HepG2 (cell line): ENCODE measurements at regions not wholly inside any gene's neighbourhood (a gene's known extent, or its start where the extent isn't known, plus 50 kb on each side); places are given as distances from the start of the nearest gene placed in this dataset.

ENCODE experiments used
- ATAC-seq: fragments of 200-7000 bp; cut with Tn5 transposase; 3 replicates; pipeline ENCODE4 v1.9.1; 2020; ENCODE audit warnings: mild to moderate bottlenecking, moderate library complexity
- BruUV-seq: library from RNA; stranded (reverse); fragments of 400-500 nt; replicated peaks from 2 replicates; lab custom pipeline; 2021; lab: Mats Ljungman, UMichigan
- CTCF ChIA-PET: fragments of 300-600 bp; formaldehyde crosslinking; extraction: SDS; loops from one replicate; lab custom pipeline; 2021; ENCODE audit warnings: low total read pairs, inconsistent platforms, low intra/inter-chr PET ratio; lab: Yijun Ruan, JAX
- POLR2A ChIA-PET: fragments of 350-600 bp; sonication (Branson Sonifier 250); formaldehyde crosslinking; loops from one replicate; lab custom pipeline; 2020; ENCODE audit warnings: antibody characterized with exemption, inconsistent platforms; lab: Yijun Ruan, JAX
- DNase-seq: peaks from one replicate; pipeline ENCODE4 v3.0.0-alpha.2; 2015; ENCODE audit warnings: low spot score
- FAIRE-seq: peaks from 3 replicates; lab custom pipeline; 2011; peaks lifted over from hg19 to GRCh38; lab: Jason Lieb, UNC
- H2AFZ ChIP-seq: one replicate; pipeline ENCODE4 v1.6.1; 2011; ENCODE audit warnings: low read length, inconsistent platforms
- H3K27ac ChIP-seq: fragments of 300-600 bp; 3 replicates; pipeline ENCODE4 v1.8.0; 2011; ENCODE audit warnings: mixed run types, mild to moderate bottlenecking, mixed read lengths, low read length, inconsistent platforms; ENCODE audit not compliant: insufficient read depth; ENCODE audit errors: extremely low read length
- H3K27me3 ChIP-seq, 2 experiments: fragments of 200-600 bp in 1 of 2; 2 replicates in 1 of 2; 3 replicates in 1 of 2; pipeline versions ENCODE4 v1.6.0 to v1.8.0; 2011; ENCODE audit warnings: low read length in 2 of 2, mild to moderate bottlenecking in 2 of 2, moderate library complexity in 2 of 2, inconsistent platforms in 1 of 2; ENCODE audit not compliant: insufficient read depth in 2 of 2, control insufficient read depth in 1 of 2
- H3K36me3 ChIP-seq, 2 experiments: fragments of 200-600 bp in 1 of 2; replicated peaks in 1 of 2; 2 replicates in 1 of 2; 3 replicates in 1 of 2; pipeline versions ENCODE4 v1.5.1 to v1.8.0; 2011; ENCODE audit warnings: low read length in 2 of 2, inconsistent platforms in 1 of 2; ENCODE audit not compliant: insufficient read depth in 2 of 2, control insufficient read depth in 1 of 2
- H3K4me1 ChIP-seq: 2 replicates; pipeline ENCODE4 v1.5.1; 2012; ENCODE audit warnings: low read length, inconsistent platforms; ENCODE audit not compliant: insufficient read depth
- H3K4me2 ChIP-seq: 2 replicates; pipeline ENCODE4 v1.6.0; 2011; ENCODE audit warnings: low read depth, low read length, inconsistent platforms
- H3K4me3 ChIP-seq, 3 experiments: fragments of 200-600 bp in 1 of 3; sonication (generic), shearing (Covaris generic) in 1 of 3; replicated peaks in 1 of 3; 2 replicates each; pipeline ENCODE4 v1.5.1; 2011 to 2016; ENCODE audit warnings: low read length in 3 of 3, inconsistent platforms in 2 of 3, low read depth in 2 of 3, mild to moderate bottlenecking in 2 of 3, control low read depth in 1 of 3, mixed read lengths in 1 of 3; ENCODE audit not compliant: insufficient read depth in 1 of 3
- H3K79me2 ChIP-seq: one replicate; pipeline ENCODE4 v1.6.1; 2011; ENCODE audit warnings: low read length, inconsistent platforms; ENCODE audit not compliant: insufficient read depth
- H3K9ac ChIP-seq: 2 replicates; pipeline ENCODE4 v1.6.0; 2011; ENCODE audit warnings: mild to moderate bottlenecking, low read depth, low read length, inconsistent platforms; ENCODE audit not compliant: insufficient read depth
- H3K9me3 ChIP-seq: 2 replicates; pipeline ENCODE4 v1.5.1; 2012; ENCODE audit warnings: mild to moderate bottlenecking, low read length
- H4K20me1 ChIP-seq: 2 replicates; pipeline ENCODE4 v1.6.0; 2011; ENCODE audit warnings: inconsistent platforms, mild to moderate bottlenecking, low read length, moderate library complexity; ENCODE audit not compliant: insufficient read depth
- FIP1L1 ChIP-seq: fragments of 200-400 bp; formaldehyde crosslinking; IDR thresholded peaks from 2 replicates; pipeline ENCODE4 v1.6.1; 2018; ENCODE audit warnings: low read depth, mild to moderate bottlenecking, low read length, moderate library complexity, borderline replicate concordance; ENCODE audit not compliant: insufficient read depth
- FOXO1 ChIP-seq: sonication (generic); formaldehyde crosslinking; IDR thresholded peaks from 2 replicates; pipeline ENCODE4 v1.4.0; 2020; ENCODE audit warnings: missing genetic modification reagents
- JUN ChIP-seq: sonication (generic); formaldehyde crosslinking; IDR thresholded peaks from 2 replicates; pipeline ENCODE4 v1.4.0; 2020; ENCODE audit warnings: mild to moderate bottlenecking, missing genetic modification reagents
- KLF6 ChIP-seq: IDR thresholded peaks from 2 replicates; pipeline ENCODE4 v1.8.0; 2016; ENCODE audit warnings: missing biosample characterization, missing genetic modification reagents
- MAF1 ChIP-seq: sonication (generic); formaldehyde crosslinking; IDR thresholded peaks from 2 replicates; pipeline ENCODE4 v1.5.0; 2020; ENCODE audit warnings: missing genetic modification reagents, borderline replicate concordance
- POGZ ChIP-seq: sonication (generic); formaldehyde crosslinking; IDR thresholded peaks from 2 replicates; pipeline ENCODE4 v1.4.0; 2020; ENCODE audit warnings: mild to moderate bottlenecking, missing genetic modification reagents
- REPIN1 ChIP-seq: sonication (generic); formaldehyde crosslinking; IDR thresholded peaks from 2 replicates; pipeline ENCODE4 v1.8.0; 2022; ENCODE audit warnings: missing genetic modification reagents, low read depth, mild to moderate bottlenecking, borderline replicate concordance
- SRSF9 ChIP-seq: fragments of 200-400 bp; formaldehyde crosslinking; IDR thresholded peaks from 2 replicates; pipeline ENCODE4 v1.6.1; 2018; ENCODE audit warnings: borderline replicate concordance, mild to moderate bottlenecking, low read depth, low read length; ENCODE audit not compliant: insufficient read depth, poor library complexity, severe bottlenecking
- TARDBP ChIP-seq: sonication (generic); formaldehyde crosslinking; IDR thresholded peaks from 2 replicates; pipeline ENCODE4 v1.8.0; 2022; ENCODE audit warnings: mild to moderate bottlenecking, missing genetic modification reagents
- TCF7 ChIP-seq: sonication (generic); IDR thresholded peaks from 2 replicates; pipeline ENCODE4 v1.6.1; 2016; ENCODE audit warnings: antibody characterized with exemption, low read depth
- ZNF205 ChIP-seq: IDR thresholded peaks from 2 replicates; pipeline ENCODE4 v1.6.1; 2018; ENCODE audit warnings: missing biosample characterization, missing genetic modification reagents
- ZNF546 ChIP-seq: sonication (generic); formaldehyde crosslinking; conservative IDR thresholded peaks from 2 replicates; pipeline ENCODE4 v1.8.1; 2023; ENCODE audit warnings: mild to moderate bottlenecking, missing genetic modification reagents
- ZNF607 ChIP-seq: sonication (generic); formaldehyde crosslinking; IDR thresholded peaks from 2 replicates; pipeline ENCODE4 v1.5.1; 2020; ENCODE audit warnings: missing genetic modification reagents, mild to moderate bottlenecking, borderline replicate concordance
- ZNF629 ChIP-seq: sonication (generic); formaldehyde crosslinking; conservative IDR thresholded peaks from 2 replicates; pipeline ENCODE4 v1.5.0; 2020; ENCODE audit warnings: missing genetic modification reagents
- ZNF775 ChIP-seq: sonication (generic); formaldehyde crosslinking; IDR thresholded peaks from 2 replicates; pipeline ENCODE4 v1.4.0; 2020; ENCODE audit warnings: missing genetic modification reagents, mild to moderate bottlenecking, moderate library complexity, borderline replicate concordance
- WGBS: methylation state at CpG from one replicate; pipeline ENCODE4 v1.1.6; 2017; ENCODE audit warnings: low lambda C conversion rate; 5-methylcytosine and 5-hydroxymethylcytosine counted together
- in situ Hi-C: cut with HindIII; loops from 2 replicates; pipeline ENCODE4 v1.10.0; 2017; ENCODE audit warnings: low pct_unique_long_range_greater_than_20kb; ENCODE audit not compliant: extremely low pct_ligation_motif_present
- intact Hi-C: fragments of 100-400 bp; cut with micrococcal nuclease; formaldehyde crosslinking; loops from one replicate; pipeline ENCODE4 v1.10.0; 2022; ENCODE audit not compliant: unreplicated experiment
- TF ChIP-seq, protein P1 (sequence below): sonication (generic); formaldehyde crosslinking; IDR thresholded peaks from 2 replicates; pipeline ENCODE4 v1.9.0; 2021; ENCODE audit warnings: missing genetic modification reagents, borderline replicate concordance
- TF ChIP-seq, protein P2 (sequence below): sonication (generic); formaldehyde crosslinking; IDR thresholded peaks from 2 replicates; pipeline ENCODE4 v1.9.0; 2022; ENCODE audit warnings: low read depth, missing genetic modification reagents
- TF ChIP-seq, protein P3 (sequence below): sonication (generic); formaldehyde crosslinking; IDR thresholded peaks from 2 replicates; pipeline ENCODE4 v1.8.0; 2022; ENCODE audit warnings: missing genetic modification reagents, mild to moderate bottlenecking, moderate library complexity, borderline replicate concordance

DNA sequence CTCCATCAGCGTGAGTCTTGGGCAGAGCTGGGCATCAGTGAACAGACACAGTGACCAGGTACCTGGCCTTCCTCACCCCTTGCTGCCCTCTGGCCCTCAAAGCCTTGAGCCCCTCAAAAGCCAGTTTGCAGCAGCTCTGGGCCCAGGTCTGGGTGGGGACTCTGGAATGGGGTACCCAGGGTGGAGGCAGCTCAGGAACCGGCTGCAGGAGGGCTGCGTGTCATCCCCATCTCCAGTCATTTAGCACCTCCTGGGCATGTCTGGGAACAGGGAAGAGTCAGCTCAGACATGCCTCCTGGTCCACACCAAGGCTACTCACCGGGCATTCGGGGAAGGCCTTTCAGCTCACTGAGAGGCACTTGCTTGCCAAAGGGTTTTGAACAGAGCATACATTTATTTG, 503.3 kb downstream of the TCERG1L start:
- peaks cover 3 to 18% of the 10 kb centered on the region in 2 experiments; a peak in 4 of 5 replicates for H3K27me3 ChIP-seq
- POLR2A ChIA-PET, result no interaction called here
- intact Hi-C loops (no loop called here), in situ Hi-C loops (no loop called here)
- TF ChIP-seq KLF6, result no peak
- TF ChIP-seq ZNF629 (CRISPR knock-in tag), result no peak
- no peak for TF ChIP-seq ZNF775 (CRISPR knock-in tag)
- TF ChIP-seq, protein P1, sequence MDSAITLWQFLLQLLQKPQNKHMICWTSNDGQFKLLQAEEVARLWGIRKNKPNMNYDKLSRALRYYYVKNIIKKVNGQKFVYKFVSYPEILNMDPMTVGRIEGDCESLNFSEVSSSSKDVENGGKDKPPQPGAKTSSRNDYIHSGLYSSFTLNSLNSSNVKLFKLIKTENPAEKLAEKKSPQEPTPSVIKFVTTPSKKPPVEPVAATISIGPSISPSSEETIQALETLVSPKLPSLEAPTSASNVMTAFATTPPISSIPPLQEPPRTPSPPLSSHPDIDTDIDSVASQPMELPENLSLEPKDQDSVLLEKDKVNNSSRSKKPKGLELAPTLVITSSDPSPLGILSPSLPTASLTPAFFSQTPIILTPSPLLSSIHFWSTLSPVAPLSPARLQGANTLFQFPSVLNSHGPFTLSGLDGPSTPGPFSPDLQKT (CRISPR knock-in tag), result no peak
- TF ChIP-seq JUN (CRISPR knock-in tag), result no peak
- no peak for TF ChIP-seq TARDBP (CRISPR knock-in tag)
- no peak for TF ChIP-seq ZNF205 (CRISPR knock-in tag)
- no peak for TF ChIP-seq SRSF9
- no peak for TF ChIP-seq TCF7
- TF ChIP-seq, protein P2, sequence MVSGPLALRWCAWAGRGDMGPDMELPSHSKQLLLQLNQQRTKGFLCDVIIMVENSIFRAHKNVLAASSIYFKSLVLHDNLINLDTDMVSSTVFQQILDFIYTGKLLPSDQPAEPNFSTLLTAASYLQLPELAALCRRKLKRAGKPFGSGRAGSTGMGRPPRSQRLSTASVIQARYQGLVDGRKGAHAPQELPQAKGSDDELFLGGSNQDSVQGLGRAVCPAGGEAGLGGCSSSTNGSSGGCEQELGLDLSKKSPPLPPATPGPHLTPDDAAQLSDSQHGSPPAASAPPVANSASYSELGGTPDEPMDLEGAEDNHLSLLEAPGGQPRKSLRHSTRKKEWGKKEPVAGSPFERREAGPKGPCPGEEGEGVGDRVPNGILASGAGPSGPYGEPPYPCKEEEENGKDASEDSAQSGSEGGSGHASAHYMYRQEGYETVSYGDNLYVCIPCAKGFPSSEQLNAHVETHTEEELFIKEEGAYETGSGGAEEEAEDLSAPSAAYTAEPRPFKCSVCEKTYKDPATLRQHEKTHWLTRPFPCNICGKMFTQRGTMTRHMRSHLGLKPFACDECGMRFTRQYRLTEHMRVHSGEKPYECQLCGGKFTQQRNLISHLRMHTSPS, result no peak
- no peak for TF ChIP-seq POGZ (CRISPR knock-in tag)
- TF ChIP-seq ZNF607 (CRISPR knock-in tag), result no peak
- TF ChIP-seq FIP1L1, result no peak
- no peak for TF ChIP-seq ZNF546
- no peak for TF ChIP-seq FOXO1 (CRISPR knock-in tag)
- TF ChIP-seq MAF1, result no peak
- TF ChIP-seq, protein P3, sequence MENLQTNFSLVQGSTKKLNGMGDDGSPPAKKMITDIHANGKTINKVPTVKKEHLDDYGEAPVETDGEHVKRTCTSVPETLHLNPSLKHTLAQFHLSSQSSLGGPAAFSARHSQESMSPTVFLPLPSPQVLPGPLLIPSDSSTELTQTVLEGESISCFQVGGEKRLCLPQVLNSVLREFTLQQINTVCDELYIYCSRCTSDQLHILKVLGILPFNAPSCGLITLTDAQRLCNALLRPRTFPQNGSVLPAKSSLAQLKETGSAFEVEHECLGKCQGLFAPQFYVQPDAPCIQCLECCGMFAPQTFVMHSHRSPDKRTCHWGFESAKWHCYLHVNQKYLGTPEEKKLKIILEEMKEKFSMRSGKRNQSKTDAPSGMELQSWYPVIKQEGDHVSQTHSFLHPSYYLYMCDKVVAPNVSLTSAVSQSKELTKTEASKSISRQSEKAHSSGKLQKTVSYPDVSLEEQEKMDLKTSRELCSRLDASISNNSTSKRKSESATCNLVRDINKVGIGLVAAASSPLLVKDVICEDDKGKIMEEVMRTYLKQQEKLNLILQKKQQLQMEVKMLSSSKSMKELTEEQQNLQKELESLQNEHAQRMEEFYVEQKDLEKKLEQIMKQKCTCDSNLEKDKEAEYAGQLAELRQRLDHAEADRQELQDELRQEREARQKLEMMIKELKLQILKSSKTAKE (CRISPR knock-in tag), result no peak
- no peak for TF ChIP-seq REPIN1 (CRISPR knock-in tag)
- H3K4me2 ChIP-seq, result no peak overlapping the region
- no peak overlapping the region for H3K9ac ChIP-seq
- no peaks in the 10 kb centered on the region for H4K20me1 ChIP-seq
- no TSS peak for BruUV-seq
- ATAC-seq (no peak), DNase-seq (no peak), FAIRE-seq (no peak)
- no peak overlapping the region for H2AFZ ChIP-seq
- CTCF ChIA-PET, result no interaction called here
- WGBS, result 28% methylated on average over 3 of the region's 5 CpGs
- H3K4me3 ChIP-seq, result no peak overlapping the region
- H3K36me3 ChIP-seq, result no peaks in the 10 kb centered on the region
- no peaks in the 10 kb centered on the region for H3K4me1 ChIP-seq
- no peaks in the 10 kb centered on the region for H3K79me2 ChIP-seq
- no peak overlapping the region for H3K27ac ChIP-seq
- H3K9me3 ChIP-seq, result no peaks in the 10 kb centered on the region
